Activated CD8-positive, alpha-beta T cell treated with anti-CD3 and anti-CD28 coated beads, Interleukin-2, amount 10 ng/mL, durations not matched to agents 7 days and 5 days (primary cell): ENCODE measurements at regions not wholly inside any gene's neighbourhood (a gene's known extent, or its start where the extent isn't known, plus 50 kb on each side); places are given as distances from the start of the nearest gene placed in this dataset.

Source experiments
- ATAC-seq: fragments of 150-1000 bp; cut with Tn5 transposase; one replicate; pipeline ENCODE4 v1.10.0; 2021; ENCODE audit warnings: moderate library complexity
- CTCF ChIA-PET: fragments of 350-600 bp; sonication (Branson Sonifier 250); formaldehyde crosslinking; loops from one replicate; lab custom pipeline; 2021; ENCODE audit warnings: antibody characterized with exemption; lab: Charles Lee
- POLR2A ChIA-PET: fragments of 350-600 bp; sonication (Branson Sonifier 250); formaldehyde crosslinking; loops from one replicate; lab custom pipeline; 2021; ENCODE audit warnings: antibody characterized with exemption; lab: Charles Lee
- DNase-seq: peaks from one replicate; pipeline ENCODE4 v3.0.0-alpha.2; 2020
- H3K27ac Mint-ChIP-seq: one replicate; pipeline ENCODE4 v1.8.0; 2021; ENCODE audit warnings: mild to moderate bottlenecking, mixed read lengths
- H3K27me3 Mint-ChIP-seq: one replicate; pipeline ENCODE4 v1.8.0; 2021; ENCODE audit warnings: low read depth, mixed read lengths
- H3K36me3 Mint-ChIP-seq: one replicate; pipeline ENCODE4 v1.8.0; 2021; ENCODE audit warnings: low read depth, mixed read lengths
- H3K4me1 Mint-ChIP-seq: one replicate; pipeline ENCODE4 v1.8.0; 2021; ENCODE audit warnings: low read depth, mixed read lengths
- H3K4me3 Mint-ChIP-seq: one replicate; pipeline ENCODE4 v1.8.0; 2021; ENCODE audit warnings: mild to moderate bottlenecking, mixed read lengths
- H3K9me3 Mint-ChIP-seq: one replicate; pipeline ENCODE4 v1.8.0; 2022; ENCODE audit warnings: mixed read lengths; ENCODE audit not compliant: insufficient read depth

- Mint-ChIP-seq H3K36me3 (no peaks in the 10 kb centered on the region), H3K9me3 (no peaks in the 10 kb centered on the region), H3K27ac (no peak overlapping the region), H3K4me1 (peaks cover 22% of the 10 kb centered on the region), H3K27me3 (peaks cover 12% of the 10 kb centered on the region), H3K4me3 (no peak overlapping the region)
- ChIA-PET CTCF (interaction anchor here (1.0 to 11.1 kb wide), 6 partner anchors 9 to 181 kb away, joined by 3 to 184 read pairs (median 12); partner anchors contain the start of gene SERTAD2), POLR2A (interaction anchor here (1.4 kb wide), 1 partner anchor 9 kb away, joined by 3 read pairs; no protein-coding TSS in a partner anchor)
- DNase-seq: no peak
- no peak for ATAC-seq
These were observed 159.7 kb upstream of the SLC1A4 start for GRCh38 chr2:64829525-64829924.

- POLR2A ChIA-PET: interaction anchor here (0.7 to 1.7 kb wide), 5 partner anchors 64 to 178 kb away, joined by 3 to 7 read pairs (median 3); partner anchors contain the start of gene SERTAD2
- Mint-ChIP-seq H3K36me3 (no peaks in the 10 kb centered on the region), H3K9me3 (no peaks in the 10 kb centered on the region), H3K4me1 (peaks cover 22% of the 10 kb centered on the region), H3K27ac (peak overlapping the region; percentile 63), H3K27me3 (peaks cover 16% of the 10 kb centered on the region), H3K4me3 (peak overlapping the region; percentile 22)
- DNase-seq (peak; percentile 86), ATAC-seq (peak; percentile 87)
- CTCF ChIA-PET: interaction anchor here (0.6 to 11.1 kb wide), 49 partner anchors 8 to 501 kb away, joined by 3 to 184 read pairs (median 5); partner anchors contain the start of gene SERTAD2
These were observed 157.8 kb upstream of the SLC1A4 start for GRCh38 chr2:64831134-64831976.

- no peak overlapping the region for H3K27ac Mint-ChIP-seq
- ATAC-seq: no peak
- CTCF ChIA-PET: interaction anchor here (0.6 to 11.1 kb wide), 46 partner anchors 9 to 501 kb away, joined by 3 to 184 read pairs (median 5); partner anchors contain the start of gene SERTAD2
- H3K36me3 Mint-ChIP-seq: no peaks in the 10 kb centered on the region
- H3K27me3 Mint-ChIP-seq: peaks cover 16% of the 10 kb centered on the region
- H3K4me1 Mint-ChIP-seq: peaks cover 22% of the 10 kb centered on the region
- H3K9me3 Mint-ChIP-seq: no peaks in the 10 kb centered on the region
- H3K4me3 Mint-ChIP-seq: no peak overlapping the region
- POLR2A ChIA-PET: interaction anchor here (0.6 to 1.7 kb wide), 5 partner anchors 64 to 257 kb away, joined by 3 to 7 read pairs (median 3); partner anchors contain the start of gene SERTAD2
- no peak for DNase-seq
These were observed 157.2 kb upstream of the SLC1A4 start for GRCh38 chr2:64831977-64832328.

GRCh38 chr2:64832936-64833335 is 156.3 kb upstream of the SLC1A4 start:
- no peak overlapping the region for H3K4me3 Mint-ChIP-seq
- POLR2A ChIA-PET: interaction anchor here (1.1 to 1.3 kb wide), 2 partner anchors 65 to 225 kb away, joined by 3 to 4 read pairs; no protein-coding TSS in a partner anchor
- no peaks in the 10 kb centered on the region for H3K36me3 Mint-ChIP-seq
- peaks cover 16% of the 10 kb centered on the region for H3K27me3 Mint-ChIP-seq
- no peak for DNase-seq
- no peak for ATAC-seq
- H3K27ac Mint-ChIP-seq: no peak overlapping the region
- CTCF ChIA-PET: interaction anchor here (0.7 to 11.1 kb wide), 21 partner anchors 8 to 502 kb away, joined by 3 to 184 read pairs (median 5); partner anchors contain the start of gene SERTAD2
- H3K9me3 Mint-ChIP-seq: no peaks in the 10 kb centered on the region
- H3K4me1 Mint-ChIP-seq: peaks cover 22% of the 10 kb centered on the region

GRCh38 chr2:64836566-64836965 is 152.6 kb upstream of the SLC1A4 start:
- Mint-ChIP-seq H3K9me3 (no peaks in the 10 kb centered on the region), H3K36me3 (no peaks in the 10 kb centered on the region), H3K27me3 (peaks cover 16% of the 10 kb centered on the region), H3K27ac (no peak overlapping the region), H3K4me3 (no peak overlapping the region), H3K4me1 (peaks cover 28% of the 10 kb centered on the region)
- ATAC-seq (no peak), DNase-seq (no peak)
- ChIA-PET POLR2A (no interaction called here), CTCF (interaction anchor here (0.5 to 1.5 kb wide), 2 partner anchors 106 to 227 kb away, joined by 3 read pairs; no protein-coding TSS in a partner anchor)

- CTCF ChIA-PET: interaction anchor here (0.5 to 1.5 kb wide), 2 partner anchors 107 to 228 kb away, joined by 3 read pairs; no protein-coding TSS in a partner anchor
- Mint-ChIP-seq H3K27me3 (peaks cover 16% of the 10 kb centered on the region), H3K36me3 (no peaks in the 10 kb centered on the region), H3K4me3 (no peak overlapping the region), H3K27ac (no peak overlapping the region), H3K4me1 (peaks cover 28% of the 10 kb centered on the region), H3K9me3 (no peaks in the 10 kb centered on the region)
- ATAC-seq (no peak), DNase-seq (no peak)
- POLR2A ChIA-PET: no interaction called here
These were observed 152.0 kb upstream of the SLC1A4 start for GRCh38 chr2:64837116-64837731.

GRCh38 chr2:64837925-64838641 is 151.1 kb upstream of the SLC1A4 start:
- Mint-ChIP-seq H3K4me1 (peaks cover 28% of the 10 kb centered on the region), H3K27ac (no peak overlapping the region), H3K36me3 (no peaks in the 10 kb centered on the region), H3K9me3 (no peaks in the 10 kb centered on the region), H3K27me3 (peaks cover 16% of the 10 kb centered on the region), H3K4me3 (no peak overlapping the region)
- DNase-seq (no peak), ATAC-seq (no peak)
- POLR2A ChIA-PET: no interaction called here
- CTCF ChIA-PET: interaction anchor here (0.8 to 2.0 kb wide), 2 partner anchors 192 to 229 kb away, joined by 3 to 7 read pairs; no protein-coding TSS in a partner anchor

GRCh38 chr2:64838817-64839216 is 150.4 kb upstream of the SLC1A4 start:
- ChIA-PET POLR2A (no interaction called here), CTCF (interaction anchor here (0.8 to 2.0 kb wide), 2 partner anchors 193 to 230 kb away, joined by 3 to 7 read pairs; no protein-coding TSS in a partner anchor)
- H3K4me1 Mint-ChIP-seq: peaks cover 24% of the 10 kb centered on the region
- no peak for ATAC-seq
- H3K36me3 Mint-ChIP-seq: no peaks in the 10 kb centered on the region
- no peaks in the 10 kb centered on the region for H3K9me3 Mint-ChIP-seq
- no peak overlapping the region for H3K4me3 Mint-ChIP-seq
- DNase-seq: no peak
- H3K27me3 Mint-ChIP-seq: peaks cover 9% of the 10 kb centered on the region
- no peak overlapping the region for H3K27ac Mint-ChIP-seq

- Mint-ChIP-seq H3K9me3 (no peaks in the 10 kb centered on the region), H3K27ac (peak overlapping the region; percentile 73), H3K4me3 (no peak overlapping the region), H3K4me1 (peaks cover 23% of the 10 kb centered on the region), H3K27me3 (peaks cover 4% of the 10 kb centered on the region), H3K36me3 (no peaks in the 10 kb centered on the region)
- ChIA-PET CTCF (interaction anchor here (0.6 to 3.4 kb wide), 10 partner anchors 8 to 213 kb away, joined by 3 to 28 read pairs (median 3); no protein-coding TSS in a partner anchor), POLR2A (interaction anchor here (1.5 kb wide), 1 partner anchor 186 kb away, joined by 4 read pairs; the partner anchor contains the start of gene SERTAD2)
- ATAC-seq (peak; percentile 70), DNase-seq (peak; percentile 46)
These were observed 149.4 kb upstream of the SLC1A4 start for GRCh38 chr2:64839844-64840243.

- Mint-ChIP-seq H3K36me3 (no peaks in the 10 kb centered on the region), H3K27me3 (peaks cover 3% of the 10 kb centered on the region), H3K9me3 (no peaks in the 10 kb centered on the region), H3K27ac (no peak overlapping the region), H3K4me3 (no peak overlapping the region), H3K4me1 (peaks cover 23% of the 10 kb centered on the region)
- ATAC-seq (no peak), DNase-seq (no peak)
- ChIA-PET CTCF (interaction anchor here (0.6 to 3.4 kb wide), 11 partner anchors 9 to 213 kb away, joined by 3 to 28 read pairs (median 3); no protein-coding TSS in a partner anchor), POLR2A (interaction anchor here (1.5 kb wide), 1 partner anchor 187 kb away, joined by 4 read pairs; the partner anchor contains the start of gene SERTAD2)
These were observed 148.7 kb upstream of the SLC1A4 start for GRCh38 chr2:64840426-64840881.
